OCI-LY3 (cell line): ENCODE measurements at regions not wholly inside any gene's neighbourhood (a gene's known extent, or its start where the extent isn't known, plus 50 kb on each side); places are given as distances from the start of the nearest gene placed in this dataset.

ENCODE experiments used
- H2AFZ ChIP-seq: fragments of 200-600, 300-600 bp; shearing (Covaris generic); 2 replicates; pipeline ENCODE4 v1.6.0; 2014; ENCODE audit warnings: antibody characterized with exemption, low read depth, low read length
- H3K27ac ChIP-seq: fragments of 200-600, 300-600 bp; sonication (generic); 2 replicates; pipeline ENCODE4 v1.5.1; 2014; ENCODE audit warnings: mild to moderate bottlenecking, low read length, moderate library complexity, mixed read lengths
- H3K27me3 ChIP-seq: fragments of 200-600, 300-600 bp; sonication (generic); 2 replicates; pipeline ENCODE4 v1.6.1; 2014; ENCODE audit warnings: low read depth, low read length, mixed read lengths
- H3K36me3 ChIP-seq: fragments of 200-600, 300-600 bp; sonication (generic); replicated peaks from 2 replicates; pipeline ENCODE3; 2014; ENCODE audit warnings: low read depth, low read length, mixed read lengths
- H3K4me1 ChIP-seq: fragments of 300-600, 200-600 bp; sonication (generic); 2 replicates; pipeline ENCODE4 v1.6.1; 2014; ENCODE audit warnings: low read length, mixed read lengths
- H3K4me2 ChIP-seq: fragments of 200-600, 300-600 bp; sonication (generic); 2 replicates; pipeline ENCODE4 v1.6.1; 2014; ENCODE audit warnings: low read length, mixed read lengths
- H3K4me3 ChIP-seq: fragments of 300-600, 200-600 bp; sonication (generic); 2 replicates; pipeline ENCODE4 v1.5.1; 2014; ENCODE audit warnings: antibody characterized with exemption, mild to moderate bottlenecking, low read length, moderate library complexity
- H3K79me2 ChIP-seq: fragments of 300-600, 200-600 bp; shearing (Covaris generic); 2 replicates; pipeline ENCODE4 v1.6.1; 2014; ENCODE audit warnings: mild to moderate bottlenecking, low read length, mixed read lengths
- H3K9ac ChIP-seq: fragments of 300-600, 200-600 bp; shearing (Covaris generic); 2 replicates; pipeline ENCODE4 v1.6.0; 2014; ENCODE audit warnings: mild to moderate bottlenecking, low read length, moderate library complexity
- H3K9me3 ChIP-seq: fragments of 200-600, 300-600 bp; shearing (Covaris generic); 2 replicates; pipeline ENCODE4 v1.6.1; 2014; ENCODE audit warnings: low read length, mixed read lengths; ENCODE audit not compliant: insufficient read depth
- H4K20me1 ChIP-seq: fragments of 200-600, 300-600 bp; sonication (generic); 2 replicates; pipeline ENCODE4 v1.6.1; 2016; ENCODE audit warnings: low read length, mixed read lengths; ENCODE audit not compliant: insufficient read depth
- CTCF ChIP-seq: fragments of 200-600, 300-600 bp; sonication (generic); IDR thresholded peaks from 2 replicates; pipeline ENCODE4 v1.5.1; 2014; ENCODE audit warnings: antibody characterized with exemption, low read length, low read depth
- EZH2phosphoT487 ChIP-seq: fragments of 200-600 bp; shearing (Covaris generic); IDR thresholded peaks from 2 replicates; pipeline ENCODE4 v1.6.1; 2018; ENCODE audit warnings: antibody characterized with exemption, mixed run types, low read depth

DNA sequence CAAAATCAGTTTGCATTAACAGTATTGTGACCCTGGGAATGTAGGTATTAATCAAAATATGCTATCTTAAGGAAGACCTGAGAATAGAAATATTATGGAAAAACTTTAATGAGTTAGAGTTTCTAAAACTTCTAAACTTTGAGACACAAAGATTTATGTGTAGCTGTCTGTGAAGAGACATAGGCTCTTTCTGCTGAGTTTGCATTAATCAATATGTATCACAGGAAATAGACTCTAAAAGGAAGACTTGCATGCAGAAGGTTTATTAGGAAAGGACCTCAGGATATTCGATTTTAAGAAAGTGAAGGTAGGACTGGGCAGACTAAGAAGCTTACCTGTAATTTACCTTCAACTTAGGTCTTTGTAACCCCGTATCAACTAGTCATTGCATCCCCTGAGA lies 494.8 kb upstream of the NRXN1 start:
- no peak for TF ChIP-seq CTCF
- no peak for TF ChIP-seq EZH2phosphoT487
- no peaks in the 10 kb centered on the region for H3K9me3 ChIP-seq
- no peak overlapping the region for H3K4me2 ChIP-seq

DNA sequence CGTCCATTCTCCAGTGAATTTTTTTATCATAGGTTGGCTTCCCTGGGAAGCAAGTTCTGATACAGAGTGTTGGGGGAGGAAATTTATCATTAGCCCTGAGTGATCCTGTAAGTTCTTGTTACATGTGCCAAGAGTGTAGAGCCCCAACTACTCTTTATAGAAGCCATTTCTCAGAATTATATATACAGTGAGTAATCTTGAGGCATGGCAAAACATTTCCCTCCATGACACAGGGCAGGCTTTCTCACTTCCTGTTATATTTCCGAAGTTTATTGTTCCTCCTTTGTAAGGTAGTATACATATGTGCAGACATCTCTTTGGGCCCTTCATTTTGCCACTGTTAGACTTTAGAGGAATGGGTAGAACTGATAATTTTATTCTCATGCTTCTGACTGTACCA lies 484.7 kb upstream of the NRXN1 start:
- Histone ChIP-seq H3K27ac (no peak overlapping the region), H3K79me2 (no peaks in the 10 kb centered on the region), H3K27me3 (no peaks in the 10 kb centered on the region), H3K4me2 (no peak overlapping the region), H2AFZ (0 out of 2 replicates have a peak overlapping the region, but pooled peaks have one; percentile 14), H3K9me3 (0 out of 2 replicates have a peak, but pooled peaks cover 8% of the 10 kb centered on the region), H3K4me3 (no peak overlapping the region), H3K36me3 (peaks cover 10% of the 10 kb centered on the region), H3K4me1 (peaks cover 11% of the 10 kb centered on the region), H4K20me1 (no peaks in the 10 kb centered on the region), H3K9ac (no peak overlapping the region)
- TF ChIP-seq EZH2phosphoT487 (no peak), CTCF (no peak)

More for the DNA sequence above, 494.8 kb upstream of the NRXN1 start:
- no peak overlapping the region for H3K9ac ChIP-seq
- no peaks in the 10 kb centered on the region for H3K36me3 ChIP-seq
- no peaks in the 10 kb centered on the region for H3K79me2 ChIP-seq
- H4K20me1 ChIP-seq = no peaks in the 10 kb centered on the region
- no peak overlapping the region for H3K4me3 ChIP-seq
- no peak overlapping the region for H3K27ac ChIP-seq
- H3K27me3 ChIP-seq = no peaks in the 10 kb centered on the region
- H3K4me1 ChIP-seq = no peaks in the 10 kb centered on the region
- H2AFZ ChIP-seq = no peak overlapping the region

GRCh38 chr2:51511002-51511401 lies 479.1 kb upstream of the NRXN1 start:
- Histone ChIP-seq H3K4me2 (peak overlapping the region; percentile 45), H3K27ac (peak overlapping the region; percentile 67), H3K4me3 (peak overlapping the region; percentile 12; the same call in 1 of the 2 replicates), H3K79me2 (no peaks in the 10 kb centered on the region), H3K9ac (peak overlapping the region; percentile 16; the same call in 1 of the 2 replicates), H3K27me3 (no peaks in the 10 kb centered on the region), H2AFZ (peak overlapping the region; percentile 68), H3K9me3 (0 out of 2 replicates have a peak, but pooled peaks cover 8% of the 10 kb centered on the region), H3K36me3 (peaks cover 17% of the 10 kb centered on the region), H3K4me1 (peaks cover 22% of the 10 kb centered on the region), H4K20me1 (no peaks in the 10 kb centered on the region)
- no peak for TF ChIP-seq CTCF
- TF ChIP-seq EZH2phosphoT487 = no peak

DNA sequence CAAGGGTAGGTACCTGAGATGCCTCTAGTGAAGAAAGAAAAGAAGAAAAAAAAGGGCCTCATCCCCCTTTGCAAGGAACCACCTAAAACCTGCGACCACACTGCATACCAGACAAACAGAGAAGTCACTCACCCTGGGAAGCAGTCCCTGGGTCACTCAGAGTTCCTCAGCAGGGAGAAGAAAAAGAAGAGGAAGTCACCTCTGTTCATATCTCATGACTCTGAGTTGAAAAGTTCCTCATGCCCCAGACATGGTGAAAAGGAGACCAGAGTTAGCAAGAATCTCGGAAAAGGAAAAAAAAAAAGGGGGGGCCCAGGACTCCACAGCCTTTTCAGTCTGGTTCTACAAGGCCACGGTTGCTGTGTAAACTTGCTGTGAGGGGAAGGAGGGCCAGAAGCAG lies 478.4 kb upstream of the NRXN1 start:
- 0 out of 2 replicates have a peak overlapping the region, but pooled peaks have one; percentile 0 for H3K4me3 ChIP-seq
- H3K79me2 ChIP-seq = no peaks in the 10 kb centered on the region
- H2AFZ ChIP-seq = no peak overlapping the region
- peaks cover 17% of the 10 kb centered on the region for H3K36me3 ChIP-seq
- TF ChIP-seq EZH2phosphoT487 (no peak), CTCF (no peak)
- H3K27me3 ChIP-seq = no peaks in the 10 kb centered on the region
- H3K4me2 ChIP-seq = peak overlapping the region; percentile 45; the same call in 1 of the 2 replicates
- no peaks in the 10 kb centered on the region for H4K20me1 ChIP-seq
- H3K9ac ChIP-seq = no peak overlapping the region
- 0 out of 2 replicates have a peak, but pooled peaks cover 8% of the 10 kb centered on the region for H3K9me3 ChIP-seq
- peak overlapping the region; percentile 67 for H3K27ac ChIP-seq
- H3K4me1 ChIP-seq = peaks cover 22% of the 10 kb centered on the region
